ENCODE measurements at regions not wholly inside any gene's neighbourhood (a gene's known extent, or its start where the extent isn't known, plus 50 kb on each side); places are given as distances from the start of the nearest gene placed in this dataset.

GRCh38 chr5:63524281-63524680 is 438.0 kb downstream of the HTR1A start:
- Histone ChIP-seq H3K36me3 (no peaks in the 10 kb centered on the region), H3K27me3 (no peaks in the 10 kb centered on the region), H3K4me3 (no peak overlapping the region), H3K4me1 (no peaks in the 10 kb centered on the region), H3K9me3 (peaks cover 0 to 5% of the 10 kb centered on the region in 2 donors), H3K27ac (no peak overlapping the region)
- no peak for DNase-seq (ENCODE audit: low spot score in 2 of 2)
- intact Hi-C loops (cut with DNase I), result no loop called here
- TF ChIP-seq CTCF (IDR thresholded peaks at IDR 0.05), result no peak

- no peaks in the 10 kb centered on the region for H3K4me1 ChIP-seq
- H3K27ac ChIP-seq, result no peak overlapping the region
- no peak overlapping the region for H3K4me3 ChIP-seq
- intact Hi-C loops (cut with DNase I), result no loop called here
- DNase-seq (ENCODE audit: low spot score in 2 of 2), result no peak
- H3K9me3 ChIP-seq, result peaks cover 0 to 5% of the 10 kb centered on the region in 2 donors
- no peaks in the 10 kb centered on the region for H3K36me3 ChIP-seq
- H3K27me3 ChIP-seq, result no peaks in the 10 kb centered on the region
- no peak for TF ChIP-seq CTCF (IDR thresholded peaks at IDR 0.05)
These were observed 446.2 kb downstream of the HTR1A start for GRCh38 chr5:63516006-63516405.

- intact Hi-C loops (cut with DNase I), result no loop called here
- no peaks in the 10 kb centered on the region for H3K4me1 ChIP-seq
- no peaks in the 10 kb centered on the region for H3K36me3 ChIP-seq
- no peak overlapping the region for H3K4me3 ChIP-seq
- H3K9me3 ChIP-seq, result no peaks in the 10 kb centered on the region
- DNase-seq (ENCODE audit: low spot score in 2 of 2), result no peak
- no peak for TF ChIP-seq CTCF (IDR thresholded peaks at IDR 0.05)
- no peaks in the 10 kb centered on the region for H3K27me3 ChIP-seq
- H3K27ac ChIP-seq, result no peak overlapping the region
These were observed 462.0 kb downstream of the HTR1A start for GRCh38 chr5:63500242-63500641.

- Histone ChIP-seq H3K4me1 (no peaks in the 10 kb centered on the region), H3K9me3 (no peaks in the 10 kb centered on the region), H3K27me3 (no peaks in the 10 kb centered on the region), H3K27ac (no peak overlapping the region), H3K36me3 (no peaks in the 10 kb centered on the region), H3K4me3 (no peak overlapping the region)
- intact Hi-C loops (cut with DNase I), result no loop called here
- DNase-seq (ENCODE audit: low spot score in 2 of 2), result no peak
- TF ChIP-seq CTCF (IDR thresholded peaks at IDR 0.05), result no peak
These were observed 467.0 kb downstream of the HTR1A start for GRCh38 chr5:63495225-63495624.

GRCh38 chr5:63483338-63483737 is 478.9 kb downstream of the HTR1A start:
- TF ChIP-seq CTCF (IDR thresholded peaks at IDR 0.05), result no peak
- Histone ChIP-seq H3K27me3 (no peaks in the 10 kb centered on the region), H3K36me3 (no peaks in the 10 kb centered on the region), H3K4me1 (no peaks in the 10 kb centered on the region), H3K9me3 (no peaks in the 10 kb centered on the region), H3K4me3 (no peak overlapping the region), H3K27ac (no peak overlapping the region)
- DNase-seq (ENCODE audit: low spot score in 2 of 2), result no peak
- intact Hi-C loops (cut with DNase I), result no loop called here

- intact Hi-C loops (cut with DNase I), result no loop called here
- H3K27me3 ChIP-seq, result no peaks in the 10 kb centered on the region
- no peak overlapping the region for H3K27ac ChIP-seq
- DNase-seq (ENCODE audit: low spot score in 2 of 2), result no peak
- H3K4me1 ChIP-seq, result no peaks in the 10 kb centered on the region
- H3K36me3 ChIP-seq, result no peaks in the 10 kb centered on the region
- TF ChIP-seq CTCF (IDR thresholded peaks at IDR 0.05), result no peak
- no peak overlapping the region for H3K4me3 ChIP-seq
- no peaks in the 10 kb centered on the region for H3K9me3 ChIP-seq
These were observed 488.8 kb downstream of the HTR1A start for GRCh38 chr5:63473335-63473967.

Data from ascending aorta (tissue), 2 donors.